Kidney (tissue), 13 donors: ENCODE measurements at regions not wholly inside any gene's neighbourhood (a gene's known extent, or its start where the extent isn't known, plus 50 kb on each side); places are given as distances from the start of the nearest gene placed in this dataset.
A peak's percentile ranks its signal among the peaks of the same experiment; 100 is the strongest.

Experiments
- DNase-seq, 5 donors: peaks; one replicate each; pipeline ENCODE4 v3.0.0-alpha.2; 2013 to 2020
- FAIRE-seq: peaks from 2 replicates; lab custom pipeline; 2012; peaks lifted over from hg19 to GRCh38; lab: Jason Lieb, UNC
- H3K27ac ChIP-seq, 2 donors: one replicate each; pipeline ENCODE4 v1.7.0; 2013; ENCODE audit warnings: low read depth in 2 of 2, low read length in 2 of 2, inconsistent platforms in 1 of 2
- H3K27me3 ChIP-seq: one replicate; pipeline ENCODE4 v1.7.1; 2013; ENCODE audit warnings: low read length, inconsistent platforms; ENCODE audit not compliant: control insufficient read depth, insufficient read depth
- H3K36me3 ChIP-seq, 3 donors: one replicate each; pipeline versions ENCODE4 v1.7.0 to v1.7.1; 2013; ENCODE audit warnings: low read length in 3 of 3, control low read depth in 1 of 3, inconsistent platforms in 1 of 3; ENCODE audit not compliant: insufficient read depth in 3 of 3, control insufficient read depth in 2 of 3
- H3K4me1 ChIP-seq, 3 donors: one replicate each; pipeline versions ENCODE4 v1.7.0 to v1.7.1; 2013; ENCODE audit warnings: low read length in 3 of 3, inconsistent platforms in 1 of 3, low read depth in 1 of 3; ENCODE audit not compliant: control insufficient read depth in 2 of 3, insufficient read depth in 2 of 3
- H3K4me3 ChIP-seq, 3 donors: one replicate each; pipeline versions ENCODE4 v1.7.0 to v1.8.1; 2013; ENCODE audit warnings: low read length in 3 of 3, control low read depth in 1 of 3, inconsistent platforms in 1 of 3
- H3K9ac ChIP-seq, 3 donors: one replicate each; pipeline versions ENCODE4 v1.7.0 to v1.7.1; 2013; ENCODE audit warnings: low read length in 3 of 3, control low read depth in 1 of 3, inconsistent platforms in 1 of 3
- H3K9me3 ChIP-seq, 3 donors: one replicate each; pipeline versions ENCODE4 v1.7.0 to v1.7.1; 2013; ENCODE audit warnings: low read length in 3 of 3, control low read depth in 1 of 3, inconsistent platforms in 1 of 3; ENCODE audit not compliant: control insufficient read depth in 2 of 3, insufficient read depth in 1 of 3
- CTCF ChIP-seq: IDR thresholded peaks from 3 replicates; pipeline ENCODE4 v1.5.1; 2012; ENCODE audit warnings: mild to moderate bottlenecking, moderate library complexity, borderline replicate concordance; ENCODE audit not compliant: insufficient read depth; ENCODE audit errors: extremely low read depth
- intact Hi-C: fragments of 100-400 bp; cut with DNase I; formaldehyde crosslinking; loops from one replicate; pipeline ENCODE4 v1.11.1; 2022
- donor health status: control.
- donor health status: control.
- donor health status: control.
- donor health status: control.
- donor health status: control.
- donor health status: DM: yes; HTN: yes; CAD: no.
- donor health status: Normal renal cell carcinoma (clear cell type).

DNA sequence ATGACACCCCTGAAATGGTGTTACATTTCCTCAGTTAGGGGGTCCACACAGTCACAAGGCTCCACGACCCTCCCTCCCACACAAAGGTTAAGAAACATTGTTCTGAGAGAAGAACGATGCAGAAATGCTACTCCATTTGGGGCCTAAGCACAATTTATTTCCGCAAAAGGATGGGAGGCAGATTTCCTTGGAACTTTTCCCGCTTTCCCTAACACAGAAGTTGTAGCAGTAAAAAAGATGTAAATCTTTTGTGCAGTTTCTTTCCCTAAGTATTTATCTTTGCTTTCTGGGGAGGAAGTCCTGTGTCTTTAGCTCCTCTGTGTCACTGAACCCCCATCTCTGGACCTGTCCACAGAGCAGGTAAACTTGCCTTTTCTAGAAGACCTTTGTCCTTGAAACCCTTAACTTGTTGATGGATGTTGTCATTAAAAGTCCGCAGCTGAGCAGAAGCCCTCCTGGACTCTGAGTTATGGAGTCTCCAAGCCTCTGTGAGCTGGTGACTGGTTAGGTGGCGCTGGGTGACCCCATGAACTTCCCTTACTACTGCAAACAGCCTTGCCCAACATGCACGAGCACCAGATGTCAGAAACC lies 67.2 kb upstream of the SHISA3 start:
- no peak for FAIRE-seq

GRCh38 chr4:42331040-42331439 lies 66.2 kb upstream of the SHISA3 start:
- Histone ChIP-seq H3K4me1 (no peaks in the 10 kb centered on the region), H3K36me3 (no peaks in the 10 kb centered on the region), H3K27me3 (no peaks in the 10 kb centered on the region), H3K27ac (no peak overlapping the region), H3K4me3 (no peak overlapping the region), H3K9me3 (no peaks in the 10 kb centered on the region), H3K9ac (no peak overlapping the region)
- intact Hi-C loops: no loop called here
- no peak for DNase-seq
- no peak for TF ChIP-seq CTCF
- no peak for FAIRE-seq

More for the DNA sequence above, 67.2 kb upstream of the SHISA3 start:
- Histone ChIP-seq H3K36me3 (no peaks in the 10 kb centered on the region), H3K27ac (no peak overlapping the region), H3K27me3 (no peaks in the 10 kb centered on the region), H3K9me3 (no peaks in the 10 kb centered on the region), H3K4me1 (no peaks in the 10 kb centered on the region), H3K9ac (no peak overlapping the region), H3K4me3 (no peak overlapping the region)
- TF ChIP-seq CTCF: no peak
- peak in 3 of 5 donors; percentile 37 to 79 (median 61) for DNase-seq
- intact Hi-C loops: no loop called here

DNA sequence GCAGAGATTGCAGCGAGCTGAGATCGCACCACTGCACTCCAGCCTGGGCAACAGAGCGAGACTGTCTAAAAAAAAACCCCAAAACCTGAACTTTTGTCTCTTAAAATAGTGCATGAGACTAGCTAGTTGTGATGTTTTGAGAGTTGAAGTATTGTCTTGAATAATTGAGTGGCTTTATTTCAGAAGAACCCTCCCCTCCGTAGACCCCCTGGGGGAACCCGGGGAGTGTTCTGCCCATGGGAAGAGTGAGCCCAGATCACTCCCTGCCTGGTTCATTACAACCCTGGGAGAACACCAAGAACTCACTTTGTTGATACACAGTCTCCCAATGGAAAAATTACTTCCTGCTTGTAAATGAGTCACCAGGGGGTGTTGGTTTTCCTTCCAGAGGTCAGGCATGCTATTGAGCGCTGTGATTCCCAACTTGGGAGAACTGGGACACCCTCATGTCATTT lies 65.3 kb upstream of the SHISA3 start:
- H3K36me3 ChIP-seq: no peaks in the 10 kb centered on the region
- FAIRE-seq: no peak
- H3K9ac ChIP-seq: no peak overlapping the region

More for the DNA sequence above, 65.3 kb upstream of the SHISA3 start:
- peak in 1 of 5 donors; percentile 25 for DNase-seq
- Histone ChIP-seq H3K9me3 (no peaks in the 10 kb centered on the region), H3K4me3 (no peak overlapping the region), H3K27me3 (no peaks in the 10 kb centered on the region), H3K4me1 (no peaks in the 10 kb centered on the region), H3K27ac (no peak overlapping the region)
- intact Hi-C loops: no loop called here
- no peak for TF ChIP-seq CTCF
